Activated naive CD8-positive, alpha-beta T cell treated with anti-CD3 and anti-CD28 coated beads, Interleukin-2, amount 10 ng/mL, durations not matched to agents 7 days and 5 days (primary cell): ENCODE measurements at regions not wholly inside any gene's neighbourhood (a gene's known extent, or its start where the extent isn't known, plus 50 kb on each side); places are given as distances from the start of the nearest gene placed in this dataset.

Experiments
- ATAC-seq: fragments of 150-1000 bp; cut with Tn5 transposase; one replicate; pipeline ENCODE4 v1.10.0; 2021; ENCODE audit warnings: low read depth, moderate library complexity
- POLR2A ChIA-PET: fragments of 350-600 bp; sonication (Branson Sonifier 250); formaldehyde crosslinking; loops from one replicate; lab custom pipeline; 2021; ENCODE audit warnings: antibody characterized with exemption; lab: Charles Lee
- DNase-seq: peaks from one replicate; pipeline ENCODE4 v3.0.0; 2021
- H3K27ac Mint-ChIP-seq: one replicate; pipeline ENCODE4 v1.8.0; 2022; ENCODE audit warnings: mild to moderate bottlenecking, mixed read lengths
- H3K27me3 Mint-ChIP-seq: one replicate; pipeline ENCODE4 v1.8.0; 2022; ENCODE audit warnings: mild to moderate bottlenecking, moderate library complexity, mixed read lengths
- H3K36me3 Mint-ChIP-seq: one replicate; pipeline ENCODE4 v1.8.0; 2021; ENCODE audit warnings: mild to moderate bottlenecking, mixed read lengths
- H3K4me1 Mint-ChIP-seq: one replicate; pipeline ENCODE4 v1.8.0; 2021; ENCODE audit warnings: mixed read lengths
- H3K4me3 Mint-ChIP-seq: one replicate; pipeline ENCODE4 v1.8.0; 2022; ENCODE audit warnings: mild to moderate bottlenecking, moderate library complexity, mixed read lengths
- H3K9me3 Mint-ChIP-seq: one replicate; pipeline ENCODE4 v1.8.0; 2021; ENCODE audit warnings: mixed read lengths

DNA sequence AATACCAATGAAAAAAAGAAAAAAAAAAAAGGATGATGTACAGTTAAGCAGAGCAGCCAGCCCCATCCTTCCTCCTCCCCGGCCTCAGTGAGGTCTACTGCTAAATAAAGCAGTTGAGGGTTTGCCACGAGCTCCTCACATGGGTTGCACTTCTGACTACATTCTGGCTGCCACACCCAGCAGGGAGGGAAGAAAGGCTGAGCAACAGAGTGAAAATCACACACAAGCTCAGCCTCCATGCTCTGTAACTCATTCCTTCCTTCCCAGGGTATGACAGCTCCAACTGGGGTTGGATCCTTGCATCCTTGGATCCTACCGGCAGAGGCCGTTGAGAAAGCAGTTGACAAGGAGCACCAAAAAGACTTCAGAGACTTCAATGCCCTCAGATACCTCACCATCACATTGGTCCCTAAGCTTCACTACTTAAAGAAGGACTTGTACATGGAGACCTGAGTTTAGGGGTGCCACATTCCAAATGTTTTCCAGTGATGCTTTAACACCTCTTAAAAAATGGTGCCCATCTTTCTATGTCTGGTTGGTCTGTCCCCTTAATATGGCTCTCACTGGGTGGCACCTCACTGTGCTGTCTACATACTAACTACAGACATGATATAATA lies 52.9 kb upstream of the PIK3CG start:
- POLR2A ChIA-PET, result no interaction called here
- no peak overlapping the region for H3K27ac Mint-ChIP-seq
- ATAC-seq (peak; percentile 85), DNase-seq (no peak)
- H3K27me3 Mint-ChIP-seq, result no peaks in the 10 kb centered on the region
- H3K9me3 Mint-ChIP-seq, result peaks cover 2% of the 10 kb centered on the region
- H3K4me3 Mint-ChIP-seq, result no peak overlapping the region
- peaks cover 8% of the 10 kb centered on the region for H3K4me1 Mint-ChIP-seq
- H3K36me3 Mint-ChIP-seq, result no peaks in the 10 kb centered on the region

DNA sequence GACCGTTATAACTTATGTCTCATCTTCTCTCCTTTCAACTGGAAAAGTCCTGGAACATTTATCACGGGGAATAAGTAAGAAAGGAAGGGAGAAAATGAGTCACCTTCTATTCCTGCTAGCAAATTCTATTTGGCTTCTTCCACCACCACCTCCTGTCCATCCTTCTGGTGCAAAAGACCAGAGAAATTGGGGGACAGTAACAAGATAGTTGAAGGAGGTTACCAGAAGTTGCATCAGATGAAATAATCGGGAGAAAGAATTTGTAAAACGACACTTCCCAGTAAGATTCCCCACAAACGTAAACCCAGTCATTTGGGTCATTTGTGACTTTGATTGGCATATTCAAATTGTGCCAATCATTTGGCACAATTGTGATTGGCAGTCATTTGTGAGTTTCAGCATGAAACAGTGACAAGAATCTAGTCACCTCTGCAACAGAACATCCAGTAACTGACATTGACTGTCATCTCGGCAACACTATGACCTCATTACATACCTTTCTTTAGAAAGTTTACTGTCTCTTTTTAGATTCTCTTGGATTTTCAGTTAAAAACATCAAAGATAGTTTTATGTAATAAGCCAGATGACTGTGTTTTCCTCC lies 51.3 kb upstream of the PIK3CG start:
- H3K27ac Mint-ChIP-seq, result no peak overlapping the region
- no peak for DNase-seq
- peaks cover 8% of the 10 kb centered on the region for H3K4me1 Mint-ChIP-seq
- no peaks in the 10 kb centered on the region for H3K27me3 Mint-ChIP-seq
- H3K4me3 Mint-ChIP-seq, result no peak overlapping the region
- no peaks in the 10 kb centered on the region for H3K36me3 Mint-ChIP-seq
- peaks cover 2% of the 10 kb centered on the region for H3K9me3 Mint-ChIP-seq
- no peak for ATAC-seq
- POLR2A ChIA-PET, result no interaction called here

DNA sequence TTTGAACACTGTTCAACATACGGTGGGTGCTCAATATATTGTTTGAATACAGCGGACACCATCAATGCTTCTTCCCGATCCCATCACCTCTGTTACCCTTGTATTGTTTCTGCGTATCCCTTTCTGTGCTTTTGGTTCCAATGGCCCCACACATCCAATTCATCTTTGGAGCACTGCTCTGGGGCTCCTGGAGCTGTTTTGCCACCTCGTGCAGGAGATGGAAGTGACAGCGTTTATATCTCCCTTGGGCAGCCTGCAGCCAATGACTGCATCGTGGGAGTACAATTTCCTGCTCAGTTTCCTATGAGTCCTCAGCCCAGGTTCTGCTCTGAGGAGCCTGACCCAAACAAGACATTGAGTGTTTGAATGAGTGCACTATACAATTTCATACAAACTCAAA lies 50.2 kb upstream of the PIK3CG start:
- H3K9me3 Mint-ChIP-seq, result no peaks in the 10 kb centered on the region
- POLR2A ChIA-PET, result no interaction called here
- peaks cover 8% of the 10 kb centered on the region for H3K4me1 Mint-ChIP-seq
- H3K27me3 Mint-ChIP-seq, result no peaks in the 10 kb centered on the region
- H3K4me3 Mint-ChIP-seq, result no peak overlapping the region
- no peak overlapping the region for H3K27ac Mint-ChIP-seq
- no peaks in the 10 kb centered on the region for H3K36me3 Mint-ChIP-seq
- ATAC-seq, result no peak
- DNase-seq, result no peak
